SK-N-MC (cell line): ENCODE measurements at regions not wholly inside any gene's neighbourhood (a gene's known extent, or its start where the extent isn't known, plus 50 kb on each side); places are given as distances from the start of the nearest gene placed in this dataset.

Experiments
- EZH2 ChIP-seq: fragments of 200-600 bp; sonication (generic); IDR thresholded peaks from one replicate; pipeline ENCODE4 v1.6.1; 2017; ENCODE audit warnings: antibody characterized with exemption
- POLR2AphosphoS5 ChIP-seq: IDR thresholded peaks from 2 replicates; pipeline ENCODE4 v1.6.1; 2012; ENCODE audit warnings: mild to moderate bottlenecking, low read depth, low read length, borderline replicate concordance

DNA sequence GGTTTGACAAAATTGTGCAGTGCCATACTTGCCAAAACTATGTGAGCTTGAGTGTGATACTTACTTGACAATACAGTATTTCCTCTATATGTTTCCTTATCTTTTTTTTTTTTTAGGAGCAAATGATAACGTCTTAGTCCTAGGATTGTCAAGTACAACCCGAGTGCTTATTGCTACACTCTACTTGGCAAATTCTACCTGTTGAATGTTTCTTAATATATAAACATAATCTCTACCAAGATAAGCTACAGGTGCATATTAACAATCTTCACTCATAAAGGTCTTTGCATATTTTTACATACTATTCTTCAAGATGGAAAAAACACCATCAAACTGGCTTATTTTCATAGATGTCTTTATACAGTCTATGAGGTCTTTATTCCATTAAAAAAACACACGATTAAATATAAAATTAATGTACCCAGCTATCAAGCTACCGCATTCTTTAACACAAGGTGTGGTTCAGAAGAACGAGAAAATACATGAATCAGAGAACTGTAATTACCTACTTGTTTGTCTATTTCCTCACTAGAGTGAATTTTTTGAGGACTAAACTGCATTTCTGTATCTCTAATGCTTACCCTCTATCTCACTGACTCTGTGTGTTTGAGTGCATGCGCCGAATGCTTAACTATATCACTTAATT is 76.1 kb upstream of the PDSS1 start:
- TF ChIP-seq POLR2AphosphoS5 = no peak
- no peak for TF ChIP-seq EZH2
